Liver (tissue), 8 donors: ENCODE measurements at regions not wholly inside any gene's neighbourhood (a gene's known extent, or its start where the extent isn't known, plus 50 kb on each side); places are given as distances from the start of the nearest gene placed in this dataset.

Experiments used
- DNase-seq: peaks from one replicate; pipeline ENCODE4 v3.0.0-alpha.2; 2017; ENCODE audit warnings: low spot score
- H3K27ac ChIP-seq, 2 donors: one replicate each; pipeline ENCODE4 v1.7.0; 2013; ENCODE audit warnings: inconsistent platforms in 2 of 2, low read length in 2 of 2, control low read depth in 1 of 2, low read depth in 1 of 2, mild to moderate bottlenecking in 1 of 2
- H3K27me3 ChIP-seq, 4 donors: one replicate each; pipeline versions ENCODE4 v1.6.1 to v1.7.0; 2013; ENCODE audit warnings: low read length in 3 of 4, inconsistent platforms in 1 of 4, mild to moderate bottlenecking in 1 of 4, moderate library complexity in 1 of 4; ENCODE audit not compliant: control insufficient read depth in 4 of 4, insufficient read depth in 4 of 4
- H3K36me3 ChIP-seq, 4 donors: one replicate each; pipeline versions ENCODE4 v1.6.1 to v1.7.0; 2013; ENCODE audit warnings: low read length in 3 of 4, mild to moderate bottlenecking in 3 of 4, low read depth in 1 of 4, moderate library complexity in 1 of 4; ENCODE audit not compliant: control insufficient read depth in 4 of 4, insufficient read depth in 3 of 4
- H3K4me1 ChIP-seq, 4 donors: one replicate each; pipeline versions ENCODE4 v1.6.1 to v1.7.0; 2013; ENCODE audit warnings: low read length in 3 of 4, mild to moderate bottlenecking in 3 of 4, moderate library complexity in 1 of 4; ENCODE audit not compliant: control insufficient read depth in 4 of 4, insufficient read depth in 4 of 4
- H3K4me3 ChIP-seq, 3 donors: one replicate each; pipeline versions ENCODE4 v1.6.1 to v1.7.0; 2013; ENCODE audit warnings: low read length in 3 of 3, control low read depth in 1 of 3, low read depth in 1 of 3, mild to moderate bottlenecking in 1 of 3
- H3K9ac ChIP-seq, 2 donors: one replicate each; pipeline ENCODE4 v1.7.0; 2013; ENCODE audit warnings: low read length in 2 of 2, mild to moderate bottlenecking in 2 of 2, moderate library complexity in 2 of 2, control low read depth in 1 of 2, low read depth in 1 of 2
- H3K9me3 ChIP-seq, 4 donors: one replicate each; pipeline versions ENCODE4 v1.6.1 to v1.7.0; 2013; ENCODE audit warnings: low read length in 3 of 4; ENCODE audit not compliant: control insufficient read depth in 4 of 4
- CTCF ChIP-seq: fragments of 150-350 bp; IDR thresholded peaks from 2 replicates; pipeline ENCODE4 v1.5.1; 2017; ENCODE audit warnings: improper control_type of control experiment, low read depth, low read length; ENCODE audit not compliant: missing input control
- EGR1 ChIP-seq, 2 donors: IDR thresholded peaks; 2 replicates each; pipeline ENCODE4 v1.6.1; 2016 to 2018; ENCODE audit warnings: antibody characterized with exemption in 2 of 2, low read depth in 2 of 2
- FOXA1 ChIP-seq: IDR thresholded peaks from 2 replicates; pipeline ENCODE4 v1.6.1; 2016; ENCODE audit warnings: antibody characterized with exemption
- FOXA2 ChIP-seq: IDR thresholded peaks from 2 replicates; pipeline ENCODE4 v1.6.1; 2016; ENCODE audit warnings: antibody characterized with exemption
- GABPA ChIP-seq, 2 donors: IDR thresholded peaks in 1 of 2; conservative IDR thresholded peaks in 1 of 2; 2 replicates each; pipeline ENCODE4 v1.6.1; 2016; ENCODE audit warnings: antibody characterized with exemption in 2 of 2, mild to moderate bottlenecking in 1 of 2, moderate library complexity in 1 of 2
- HNF4A ChIP-seq, 2 donors: conservative IDR thresholded peaks; 2 replicates each; pipeline ENCODE4 v1.6.1; 2016; ENCODE audit warnings: antibody characterized with exemption in 2 of 2, mild to moderate bottlenecking in 2 of 2
- HNF4G ChIP-seq: IDR thresholded peaks from 2 replicates; pipeline ENCODE4 v1.6.1; 2016; ENCODE audit warnings: antibody characterized with exemption
- JUND ChIP-seq, 2 donors: IDR thresholded peaks; 2 replicates each; pipeline ENCODE4 v1.6.1; 2016; ENCODE audit warnings: antibody characterized with exemption in 2 of 2
- MAX ChIP-seq: IDR thresholded peaks from 2 replicates; pipeline ENCODE4 v1.6.1; 2016; ENCODE audit warnings: antibody characterized with exemption
- NR2F2 ChIP-seq: IDR thresholded peaks from 2 replicates; pipeline ENCODE4 v1.6.1; 2016; ENCODE audit warnings: antibody characterized with exemption
- RXRA ChIP-seq, 2 donors: IDR thresholded peaks; 2 replicates each; pipeline ENCODE4 v1.6.1; 2017 to 2018; ENCODE audit warnings: antibody characterized with exemption in 2 of 2, mild to moderate bottlenecking in 1 of 2
- SP1 ChIP-seq: IDR thresholded peaks from 2 replicates; pipeline ENCODE4 v1.6.1; 2018; ENCODE audit warnings: antibody characterized with exemption, mild to moderate bottlenecking
- TAF1 ChIP-seq: conservative IDR thresholded peaks from 2 replicates; pipeline ENCODE4 v1.6.1; 2016; ENCODE audit warnings: antibody characterized with exemption, mild to moderate bottlenecking
- YY1 ChIP-seq: IDR thresholded peaks from 2 replicates; pipeline ENCODE4 v1.6.1; 2016; ENCODE audit warnings: antibody characterized with exemption, mild to moderate bottlenecking
- ZBTB33 ChIP-seq: IDR thresholded peaks from 2 replicates; pipeline ENCODE4 v1.6.1; 2016; ENCODE audit warnings: antibody characterized with exemption
- WGBS: extraction: QIAGEN DNeasy Blood & Tissue Kit; methylation state at CpG from one replicate; pipeline ENCODE4 v1.1.7; 2013; 5-methylcytosine and 5-hydroxymethylcytosine counted together
- TF ChIP-seq, protein P1 (sequence below): IDR thresholded peaks from 2 replicates; pipeline ENCODE4 v1.6.1; 2016; ENCODE audit warnings: antibody characterized with exemption
- donor health status: healthy.
- donor health status: healthy.
- donor health status: healthy.
- donor health status: healthy.
- donor health status: healthy.

DNA sequence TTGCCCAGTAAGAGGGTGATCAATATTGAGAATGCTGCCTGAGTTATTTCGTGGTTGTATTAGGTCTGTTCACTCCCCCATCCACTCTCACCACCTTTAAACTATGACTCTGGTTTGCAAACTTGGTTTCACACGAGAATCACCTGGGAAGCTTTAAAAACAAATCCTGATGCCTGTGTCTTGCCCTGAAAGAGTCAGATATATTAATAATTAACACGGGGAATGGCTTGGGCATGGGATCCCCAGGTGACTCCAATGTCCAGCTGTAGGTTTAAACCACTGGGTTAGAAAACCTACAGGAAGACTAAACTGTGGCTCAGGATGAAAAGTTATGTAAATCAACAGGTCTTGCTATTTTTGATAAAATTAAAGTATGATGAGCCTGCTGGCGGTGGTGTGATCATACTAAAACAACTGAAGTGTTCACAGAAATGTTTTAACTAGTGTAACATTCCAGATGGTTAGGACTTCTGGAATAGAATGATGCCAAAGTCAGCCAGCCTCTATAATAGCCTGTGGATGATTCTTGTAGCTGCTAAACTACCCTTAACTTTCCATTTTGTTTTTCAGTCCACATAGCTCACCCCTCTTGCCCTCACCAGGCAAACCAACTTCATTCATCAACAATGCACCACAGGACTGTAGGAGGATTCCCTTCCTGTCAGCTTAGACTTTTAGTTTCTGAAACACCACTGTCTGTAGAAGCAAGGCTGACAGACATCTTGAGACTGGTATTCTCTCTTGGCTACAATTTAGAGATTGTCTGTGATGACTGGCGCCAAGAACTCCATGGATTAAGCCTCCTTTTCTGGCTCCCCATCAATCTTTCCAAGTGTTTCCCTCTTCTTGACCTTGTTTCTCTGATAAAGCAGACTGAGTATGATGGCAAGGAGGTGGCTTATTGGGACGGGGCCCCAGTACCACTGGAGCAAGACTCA is 119.1 kb upstream of the ADAMTS9 start:
- H3K9me3 ChIP-seq = no peaks in the 10 kb centered on the region
- H3K4me3 ChIP-seq = no peak overlapping the region
- no peaks in the 10 kb centered on the region for H3K36me3 ChIP-seq
- no peak overlapping the region for H3K9ac ChIP-seq
- TF ChIP-seq HNF4A (conservative IDR thresholded peaks at IDR 0.05) (no peak), SP1 (no peak), YY1 (no peak), FOXA2 (no peak), NR2F2 (no peak), JUND (IDR thresholded peaks at IDR 0.05) (no peak), EGR1 (IDR thresholded peaks at IDR 0.05; ENCODE audit: low read depth in 2 of 2) (no peak)
- H3K4me1 ChIP-seq = peaks cover 0 to 5% (median 0%) of the 10 kb centered on the region in 4 donors
- no peak for DNase-seq
- 57% methylated on average over 6 of the region's 6 CpGs for WGBS
- no peak overlapping the region for H3K27ac ChIP-seq
- H3K27me3 ChIP-seq = no peaks in the 10 kb centered on the region

DNA sequence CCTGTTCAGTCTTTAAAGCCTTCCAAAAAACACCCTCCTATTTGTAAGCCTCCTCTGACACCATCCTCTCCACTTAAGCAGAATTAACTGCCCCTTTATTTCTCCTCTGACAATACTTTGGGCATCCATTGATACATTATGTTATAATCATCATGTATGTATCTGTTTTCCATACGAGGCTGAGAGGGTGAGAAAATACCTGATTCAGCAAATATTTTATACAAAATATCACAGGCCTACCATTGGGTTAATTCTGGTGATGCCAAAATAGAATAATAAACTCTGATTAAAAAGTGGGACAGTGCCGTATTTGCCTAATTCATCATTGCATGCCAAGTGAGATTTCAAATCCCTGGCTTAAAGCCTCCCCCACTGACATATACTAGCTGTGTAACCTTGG is 118.2 kb upstream of the ADAMTS9 start:
- no peak for DNase-seq
- 58% methylated on average over 2 of the region's 2 CpGs for WGBS
- Histone ChIP-seq H3K36me3 (no peaks in the 10 kb centered on the region), H3K27me3 (no peaks in the 10 kb centered on the region), H3K27ac (no peak overlapping the region), H3K4me1 (peaks cover 0 to 5% (median 0%) of the 10 kb centered on the region in 4 donors), H3K9ac (no peak overlapping the region), H3K4me3 (no peak overlapping the region), H3K9me3 (no peaks in the 10 kb centered on the region)
- no peak for TF ChIP-seq HNF4G
- no peak for TF ChIP-seq YY1
- no peak for TF ChIP-seq HNF4A (conservative IDR thresholded peaks at IDR 0.05)
- no peak for TF ChIP-seq MAX
- no peak for TF ChIP-seq RXRA (IDR thresholded peaks at IDR 0.05)
- no peak for TF ChIP-seq JUND (IDR thresholded peaks at IDR 0.05)

GRCh38 chr3:64805248-64805647 is 117.4 kb upstream of the ADAMTS9 start:
- Histone ChIP-seq H3K4me1 (peaks cover 0 to 5% (median 0%) of the 10 kb centered on the region in 4 donors), H3K9me3 (no peaks in the 10 kb centered on the region), H3K4me3 (no peak overlapping the region), H3K27ac (no peak overlapping the region), H3K36me3 (no peaks in the 10 kb centered on the region), H3K27me3 (no peaks in the 10 kb centered on the region), H3K9ac (no peak overlapping the region)
- TF ChIP-seq CTCF (no peak), MAX (no peak), HNF4A (conservative IDR thresholded peaks at IDR 0.05) (no peak), YY1 (no peak), GABPA (IDR thresholded peaks at IDR 0.05 in 1 of 2, conservative IDR thresholded peaks at IDR 0.05 in 1 of 2) (no peak), HNF4G (no peak), TAF1 (no peak), FOXA1 (no peak), NR2F2 (no peak), EGR1 (IDR thresholded peaks at IDR 0.05; ENCODE audit: low read depth in 2 of 2) (no peak), SP1 (no peak), JUND (IDR thresholded peaks at IDR 0.05) (no peak), ZBTB33 (no peak)
- TF ChIP-seq, protein P1, sequence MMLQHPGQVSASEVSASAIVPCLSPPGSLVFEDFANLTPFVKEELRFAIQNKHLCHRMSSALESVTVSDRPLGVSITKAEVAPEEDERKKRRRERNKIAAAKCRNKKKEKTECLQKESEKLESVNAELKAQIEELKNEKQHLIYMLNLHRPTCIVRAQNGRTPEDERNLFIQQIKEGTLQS = no peak
- 95% methylated on average over 2 of the region's 2 CpGs for WGBS
- DNase-seq = no peak
